ENCODE measurements at regions not wholly inside any gene's neighbourhood (a gene's known extent, or its start where the extent isn't known, plus 50 kb on each side); places are given as distances from the start of the nearest gene placed in this dataset.
"Not testable (repeated sequence)": the region's sequence is repeated elsewhere in the genome, so short reads cannot be mapped to it uniquely, and the experiment has no call there.

DNA sequence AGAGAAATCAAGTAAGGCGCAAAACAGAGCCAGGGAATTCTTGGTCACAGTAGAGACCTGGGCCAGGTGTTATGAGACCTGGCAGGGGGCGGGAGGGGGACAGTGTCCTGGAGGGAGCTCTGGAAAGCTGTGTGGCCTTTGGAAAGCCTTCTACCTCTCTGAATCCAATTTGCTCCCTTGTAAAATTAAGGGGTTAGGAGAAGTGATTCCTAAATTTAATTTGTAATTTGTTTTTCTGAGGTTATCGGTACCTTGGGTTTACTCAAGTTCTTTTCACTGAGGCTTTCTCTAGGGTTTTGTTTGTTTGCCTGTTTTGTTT, 920.8 kb downstream of the TYW1 start:
- H3K4me3 ChIP-seq: no peak overlapping the region
- intact Hi-C loops (cut with DNase I): no loop called here
- H3K27ac ChIP-seq (replicated peaks in 1 of 4): no peak overlapping the region
- H3K27me3 ChIP-seq: no peaks in the 10 kb centered on the region
- peaks cover 0 to 6% (median 0%) of the 10 kb centered on the region in 4 donors for H3K4me1 ChIP-seq
- H3K9me3 ChIP-seq: peaks cover 0 to 4% (median 0%) of the 10 kb centered on the region in 4 donors
- WGBS: 87% methylated on average over 3 of the region's 3 CpGs
- TF ChIP-seq POLR2AphosphoS5 (IDR thresholded peaks at IDR 0.05) (no peak), POLR2A (IDR thresholded peaks at IDR 0.05; ENCODE audit: low read depth) (no peak), EP300 (IDR thresholded peaks at IDR 0.05) (no peak), CTCF (IDR thresholded peaks at IDR 0.05) (no peak)
- DNase-seq (ENCODE audit: extremely low spot score): no peak
- no peaks in the 10 kb centered on the region for H3K36me3 ChIP-seq

DNA sequence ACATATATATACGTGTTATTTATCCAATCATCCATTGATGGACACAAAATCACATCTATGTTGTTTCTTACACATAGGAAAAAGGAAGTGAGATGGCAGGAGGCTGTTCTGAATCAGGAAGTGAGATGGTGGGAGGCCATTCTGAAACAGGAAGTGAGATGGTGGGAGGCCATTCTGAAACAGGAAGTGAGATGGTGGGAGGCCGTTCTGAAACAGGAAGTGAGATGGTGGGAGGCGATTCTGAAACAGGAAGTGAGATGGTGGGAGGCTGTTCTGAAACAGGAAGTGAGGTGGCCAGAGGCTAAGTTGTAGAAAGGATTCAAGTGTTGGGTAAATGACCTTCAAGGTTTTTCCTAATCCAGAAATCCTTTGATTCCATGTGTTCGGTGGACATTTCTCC, 921.5 kb downstream of the TYW1 start:
- H3K27me3 ChIP-seq: no peaks in the 10 kb centered on the region
- peaks cover 0 to 6% (median 0%) of the 10 kb centered on the region in 4 donors for H3K4me1 ChIP-seq
- intact Hi-C loops (cut with DNase I): no loop called here
- H3K27ac ChIP-seq (replicated peaks in 1 of 4): no peak overlapping the region
- TF ChIP-seq POLR2A (IDR thresholded peaks at IDR 0.05; ENCODE audit: low read depth) (no peak), POLR2AphosphoS5 (IDR thresholded peaks at IDR 0.05) (no peak), EP300 (IDR thresholded peaks at IDR 0.05) (no peak), CTCF (IDR thresholded peaks at IDR 0.05) (no peak)
- no peak overlapping the region for H3K4me3 ChIP-seq
- DNase-seq (ENCODE audit: extremely low spot score): no peak
- WGBS: 73% methylated on average over 4 of the region's 4 CpGs
- H3K36me3 ChIP-seq: no peaks in the 10 kb centered on the region
- peaks cover 0 to 4% (median 0%) of the 10 kb centered on the region in 4 donors for H3K9me3 ChIP-seq

GRCh38 chr7:67923286-67923685, 926.7 kb downstream of the TYW1 start:
- H3K27me3 ChIP-seq: no peaks in the 10 kb centered on the region
- H3K4me1 ChIP-seq: no peaks in the 10 kb centered on the region
- peaks cover 0 to 4% (median 0%) of the 10 kb centered on the region in 4 donors for H3K9me3 ChIP-seq
- no peak for DNase-seq (ENCODE audit: extremely low spot score)
- intact Hi-C loops (cut with DNase I): no loop called here
- H3K27ac ChIP-seq (replicated peaks in 1 of 4): no peak overlapping the region
- TF ChIP-seq POLR2AphosphoS5 (IDR thresholded peaks at IDR 0.05): no peak
- no peak for TF ChIP-seq POLR2A (IDR thresholded peaks at IDR 0.05; ENCODE audit: low read depth)
- no peak for TF ChIP-seq EP300 (IDR thresholded peaks at IDR 0.05)
- no peak for TF ChIP-seq CTCF (IDR thresholded peaks at IDR 0.05)
- H3K36me3 ChIP-seq: no peaks in the 10 kb centered on the region
- WGBS: 88% methylated on average over 3 of the region's 3 CpGs
- no peak overlapping the region for H3K4me3 ChIP-seq

DNA sequence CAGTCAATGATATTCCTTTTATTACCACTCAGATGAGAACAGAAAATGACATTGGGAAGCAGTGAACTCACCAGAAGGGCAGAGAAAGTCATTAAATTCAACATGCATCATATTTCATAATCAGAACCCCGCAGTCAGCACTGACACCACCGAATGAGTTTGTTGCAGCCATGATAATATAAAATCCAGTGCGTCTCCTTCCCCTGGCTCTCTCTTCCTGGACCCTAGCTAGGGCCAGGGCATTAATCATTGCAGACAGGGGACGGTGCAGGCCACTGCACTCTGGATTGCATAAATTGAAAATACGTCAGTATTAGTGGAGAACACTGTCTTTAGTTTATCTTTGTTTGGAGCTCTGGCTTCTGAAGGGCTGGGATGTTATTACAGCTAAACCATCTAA, 931.5 kb downstream of the TYW1 start:
- intact Hi-C loops (cut with DNase I): no loop called here
- no peak for TF ChIP-seq EP300 (IDR thresholded peaks at IDR 0.05)
- no peak for TF ChIP-seq POLR2A (IDR thresholded peaks at IDR 0.05; ENCODE audit: low read depth)
- no peak for TF ChIP-seq CTCF (IDR thresholded peaks at IDR 0.05)
- no peak for TF ChIP-seq POLR2AphosphoS5 (IDR thresholded peaks at IDR 0.05)
- H3K9me3 ChIP-seq: no peaks in the 10 kb centered on the region
- 61% methylated on average over 5 of the region's 5 CpGs for WGBS
- H3K4me3 ChIP-seq: no peak overlapping the region
- H3K27ac ChIP-seq (replicated peaks in 1 of 4): no peak overlapping the region
- H3K36me3 ChIP-seq: no peaks in the 10 kb centered on the region
- H3K4me1 ChIP-seq: no peaks in the 10 kb centered on the region
- no peak for DNase-seq (ENCODE audit: extremely low spot score)
- no peaks in the 10 kb centered on the region for H3K27me3 ChIP-seq

- WGBS: 90% methylated on average over 8 of the region's 8 CpGs
- H3K9me3 ChIP-seq; H3K27ac ChIP-seq (replicated peaks in 1 of 4); H3K4me3 ChIP-seq; intact Hi-C loops (cut with DNase I); DNase-seq (ENCODE audit: extremely low spot score); H3K27me3 ChIP-seq; H3K36me3 ChIP-seq: not testable (repeated sequence)
- H3K4me1 ChIP-seq: peaks cover 0 to 14% (median 10%) of the 10 kb centered on the region in 4 donors
Measured at GRCh38 chr7:67936447-67936846, 939.8 kb downstream of the TYW1 start.

Data from esophagus muscularis mucosa (tissue), 4 donors.